GM12872 (cell line): ENCODE measurements at regions not wholly inside any gene's neighbourhood (a gene's known extent, or its start where the extent isn't known, plus 50 kb on each side); places are given as distances from the start of the nearest gene placed in this dataset.
A peak's percentile ranks its signal among the peaks of the same experiment; 100 is the strongest.

Experiments
- CTCF ChIP-seq: IDR thresholded peaks from 3 replicates; pipeline ENCODE4 v1.5.1; 2011; ENCODE audit warnings: low read depth, mild to moderate bottlenecking, low read length, moderate library complexity; ENCODE audit not compliant: insufficient read depth

GRCh38 chrX:87236830-87237440, 280.7 kb upstream of the KLHL4 start:
- no peak for TF ChIP-seq CTCF

- TF ChIP-seq CTCF, result no peak
Observed at GRCh38 chrX:87265518-87265917, 252.1 kb upstream of the KLHL4 start.

DNA sequence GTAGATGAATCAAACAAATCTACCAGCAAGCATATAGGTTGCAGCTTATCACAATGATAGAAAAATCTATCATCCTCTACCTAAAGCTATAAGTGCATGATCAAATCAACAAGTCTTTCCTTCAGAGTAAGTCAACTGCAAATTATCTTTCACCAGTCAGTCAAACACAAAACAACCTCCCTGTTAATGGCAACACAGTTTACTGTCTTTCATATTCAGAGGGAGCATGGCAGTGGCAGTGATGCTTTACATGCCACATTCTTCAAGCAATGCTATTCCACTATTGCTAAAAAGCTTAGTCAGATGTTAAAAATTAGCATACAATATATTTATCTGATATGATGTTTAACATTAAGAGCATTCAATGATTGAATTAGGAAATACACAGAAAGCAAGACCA, 245.1 kb upstream of the KLHL4 start:
- no peak for TF ChIP-seq CTCF

- TF ChIP-seq CTCF, result peak; percentile 25; the same call in 2 of the 3 replicates
Observed at GRCh38 chrX:87299563-87300160, 217.9 kb upstream of the KLHL4 start.

DNA sequence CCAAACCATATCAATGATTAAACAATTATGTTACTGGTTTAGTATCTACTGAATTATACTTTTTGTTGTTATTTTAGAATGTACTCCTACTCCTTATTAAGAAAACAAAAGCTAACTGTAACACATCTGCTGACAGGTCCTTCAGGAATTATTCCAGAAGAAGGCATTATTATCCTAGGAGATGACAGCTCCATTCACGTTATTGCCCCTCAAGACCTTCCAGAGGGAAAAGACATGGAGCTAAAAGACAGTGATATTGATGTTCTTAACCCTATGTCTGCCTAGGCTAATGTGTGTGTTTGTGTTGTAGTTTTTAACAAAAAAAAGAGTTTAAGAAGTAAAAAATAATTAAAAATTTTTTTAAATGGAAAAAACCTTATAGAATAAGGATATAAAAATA, 206.8 kb upstream of the KLHL4 start:
- no peak for TF ChIP-seq CTCF

- no peak for TF ChIP-seq CTCF
Observed at GRCh38 chrX:87327267-87327666, 190.3 kb upstream of the KLHL4 start.

DNA sequence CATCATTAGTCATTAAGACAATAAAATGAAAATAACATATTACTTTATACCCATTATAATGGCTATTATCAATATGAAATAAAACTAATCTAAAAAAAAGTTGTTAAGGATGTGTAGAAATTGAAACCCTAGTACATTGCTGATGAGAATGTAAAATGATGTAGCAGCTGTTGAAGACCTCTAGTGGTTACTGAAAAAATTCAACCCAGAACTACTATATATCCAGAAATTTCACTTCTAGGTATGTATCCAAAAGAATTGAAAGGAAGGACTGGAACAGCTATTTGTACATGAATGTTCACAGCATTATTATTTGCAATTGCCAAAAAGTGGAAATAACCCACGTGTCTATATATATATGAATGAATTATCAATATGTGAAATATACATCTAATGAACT, 180.3 kb upstream of the KLHL4 start:
- no peak for TF ChIP-seq CTCF
